H1 (cell line): ENCODE measurements at regions not wholly inside any gene's neighbourhood (a gene's known extent, or its start where the extent isn't known, plus 50 kb on each side); places are given as distances from the start of the nearest gene placed in this dataset.

Experiments used
- CTCF ChIA-PET: fragments of 300-600 bp; sonication (Branson Sonifier 250); formaldehyde crosslinking; loops from one replicate; lab custom pipeline; 2021; ENCODE audit not compliant: partially characterized antibody; lab: Charles Lee
- POLR2A ChIA-PET: fragments of 300-600 bp; sonication (Branson Sonifier 250); formaldehyde crosslinking; loops from one replicate; lab custom pipeline; 2021; ENCODE audit warnings: inconsistent platforms; ENCODE audit not compliant: partially characterized antibody; lab: Charles Lee
- DNase-seq, 2 experiments: peaks; one replicate each; pipeline versions ENCODE4 v3.0.0 to v3.0.0-alpha.2; 2010 to 2022; ENCODE audit warnings: low spot score in 2 of 2, low read depth in 1 of 2, mixed read lengths in 1 of 2
- FAIRE-seq: peaks from 2 replicates; lab custom pipeline; 2011; peaks lifted over from hg19 to GRCh38; lab: Jason Lieb, UNC
- H2AFZ ChIP-seq: 2 replicates; pipeline ENCODE4 v1.8.1; 2012; ENCODE audit warnings: low read length, inconsistent platforms
- H2AK5ac ChIP-seq: 2 replicates; pipeline ENCODE4 v1.6.1; 2013; ENCODE audit warnings: low read depth, low read length
- H2BK120ac ChIP-seq: replicated peaks from 2 replicates; pipeline ENCODE3; 2013; ENCODE audit warnings: low read depth, low read length, inconsistent platforms
- H2BK12ac ChIP-seq: 2 replicates; pipeline ENCODE4 v1.6.1; 2013; ENCODE audit warnings: low read depth, low read length
- H2BK15ac ChIP-seq: 2 replicates; pipeline ENCODE4 v1.6.1; 2013; ENCODE audit warnings: low read length
- H2BK20ac ChIP-seq: 2 replicates; pipeline ENCODE4 v1.6.1; 2013; ENCODE audit warnings: low read length
- H2BK5ac ChIP-seq: 2 replicates; pipeline ENCODE4 v1.6.1; 2013; ENCODE audit warnings: low read depth, low read length
- H3K14ac ChIP-seq: 2 replicates; pipeline ENCODE4 v1.6.1; 2013; ENCODE audit warnings: inconsistent platforms; ENCODE audit not compliant: insufficient read length
- H3K18ac ChIP-seq: 2 replicates; pipeline ENCODE4 v1.6.1; 2013; ENCODE audit warnings: low read length; ENCODE audit errors: extremely low read depth
- H3K23ac ChIP-seq: 2 replicates; pipeline ENCODE4 v1.6.1; 2013; ENCODE audit warnings: inconsistent platforms; ENCODE audit not compliant: insufficient read length
- H3K23me2 ChIP-seq: 2 replicates; pipeline ENCODE4 v1.6.1; 2013; ENCODE audit warnings: low read depth, low read length
- H3K27ac ChIP-seq: 2 replicates; pipeline ENCODE4 v1.6.1; 2011; ENCODE audit warnings: low read depth, low read length, inconsistent platforms
- H3K27me3 ChIP-seq, 4 experiments: replicated peaks in 1 of 4; 1 replicate in 1 of 4; 2 replicates in 3 of 4; pipeline versions ENCODE4 v1.6.1 to v1.8.1; 2011 to 2013; ENCODE audit warnings: low read length in 3 of 4, mild to moderate bottlenecking in 3 of 4, inconsistent platforms in 2 of 4, mixed read lengths in 2 of 4, moderate library complexity in 1 of 4; ENCODE audit not compliant: control insufficient read depth in 3 of 4, insufficient read depth in 3 of 4; ENCODE audit errors: extremely low read depth in 1 of 4
- H3K36me3 ChIP-seq, 4 experiments: 2 replicates each; pipeline versions ENCODE4 v1.6.1 to v1.8.1; 2011 to 2013; ENCODE audit warnings: mild to moderate bottlenecking in 4 of 4, low read length in 3 of 4, moderate library complexity in 2 of 4, control low read depth in 1 of 4, inconsistent platforms in 1 of 4; ENCODE audit not compliant: insufficient read depth in 4 of 4, control insufficient read depth in 2 of 4
- H3K4ac ChIP-seq: replicated peaks from 2 replicates; pipeline ENCODE3; 2013; ENCODE audit warnings: low read length, low read depth, mixed read lengths, inconsistent platforms; ENCODE audit not compliant: insufficient read length
- H3K4me1 ChIP-seq, 4 experiments: replicated peaks in 1 of 4; 1 replicate in 1 of 4; 2 replicates in 3 of 4; pipeline versions ENCODE4 v1.6.1 to v1.8.1; 2011 to 2013; ENCODE audit warnings: low read length in 3 of 4, inconsistent platforms in 2 of 4, mixed read lengths in 1 of 4; ENCODE audit not compliant: insufficient read depth in 4 of 4, control insufficient read depth in 3 of 4
- H3K4me2 ChIP-seq, 2 experiments: 2 replicates each; pipeline versions ENCODE4 v1.6.1 to v1.8.1; 2011 to 2013; ENCODE audit warnings: low read depth in 2 of 2, low read length in 2 of 2, control low read depth in 1 of 2, inconsistent platforms in 1 of 2, mild to moderate bottlenecking in 1 of 2; ENCODE audit not compliant: insufficient read depth in 1 of 2
- H3K4me3 ChIP-seq, 4 experiments: fragments of 200-600, 300-600 bp in 1 of 4; sonication (generic), shearing (Covaris generic), sonication (Bioruptor Twin) in 1 of 4; 2 replicates each; pipeline versions ENCODE4 v1.5.1 to v1.8.1; 2011 to 2016; ENCODE audit warnings: low read length in 4 of 4, low read depth in 3 of 4, control low read depth in 2 of 4, inconsistent platforms in 2 of 4, mild to moderate bottlenecking in 2 of 4, mixed read lengths in 1 of 4, moderate library complexity in 1 of 4; ENCODE audit not compliant: insufficient read depth in 2 of 4; ENCODE audit errors: extremely low read depth in 1 of 4
- H3K56ac ChIP-seq: replicated peaks from 2 replicates; pipeline ENCODE3; 2013; ENCODE audit warnings: low read depth, mild to moderate bottlenecking, mixed read lengths, low read length, inconsistent platforms; ENCODE audit not compliant: insufficient read length
- H3K79me1 ChIP-seq: 2 replicates; pipeline ENCODE4 v1.6.1; 2013; ENCODE audit warnings: low read depth, low read length, control low read depth
- H3K79me2 ChIP-seq, 2 experiments: 2 replicates each; pipeline versions ENCODE4 v1.6.1 to v1.8.1; 2012 to 2013; ENCODE audit warnings: low read length in 2 of 2, mild to moderate bottlenecking in 2 of 2, inconsistent platforms in 1 of 2; ENCODE audit not compliant: insufficient read depth in 2 of 2, control insufficient read depth in 1 of 2
- H3K9ac ChIP-seq, 4 experiments: replicated peaks in 1 of 4; 1 replicate in 1 of 4; 2 replicates in 3 of 4; pipeline versions ENCODE4 v1.6.1 to v1.8.1; 2011 to 2013; ENCODE audit warnings: low read depth in 3 of 4, low read length in 3 of 4, control low read depth in 2 of 4, mild to moderate bottlenecking in 2 of 4, moderate library complexity in 2 of 4, inconsistent platforms in 1 of 4; ENCODE audit errors: extremely low read depth in 1 of 4
- H3K9me3 ChIP-seq, 2 experiments: 2 replicates each; pipeline versions ENCODE4 v1.6.1 to v1.8.1; 2012 to 2013; ENCODE audit warnings: mild to moderate bottlenecking in 2 of 2, moderate library complexity in 2 of 2, control low read depth in 1 of 2, inconsistent platforms in 1 of 2, low read depth in 1 of 2, low read length in 1 of 2, mixed read lengths in 1 of 2; ENCODE audit not compliant: insufficient read depth in 2 of 2
- H4K20me1 ChIP-seq, 2 experiments: replicated peaks in 1 of 2; 2 replicates each; pipeline versions ENCODE3 to v1.8.1; 2011 to 2013; ENCODE audit warnings: inconsistent platforms in 2 of 2, low read length in 2 of 2, mild to moderate bottlenecking in 1 of 2; ENCODE audit not compliant: insufficient read depth in 2 of 2, control insufficient read depth in 1 of 2
- H4K5ac ChIP-seq: 2 replicates; pipeline ENCODE4 v1.6.1; 2013; ENCODE audit warnings: low read length, low read depth, mixed read lengths, inconsistent platforms; ENCODE audit not compliant: insufficient read length
- H4K8ac ChIP-seq: 2 replicates; pipeline ENCODE4 v1.8.0; 2013; ENCODE audit warnings: mild to moderate bottlenecking, moderate library complexity, low read length, inconsistent platforms; ENCODE audit not compliant: insufficient read depth; ENCODE audit errors: extremely low read depth
- H4K91ac ChIP-seq: replicated peaks from 2 replicates; pipeline ENCODE3; 2013; ENCODE audit warnings: low read length, mixed read lengths, inconsistent platforms; ENCODE audit not compliant: insufficient read length
- ATF2 ChIP-seq: IDR thresholded peaks from 2 replicates; pipeline ENCODE4 v1.6.1; 2012; ENCODE audit warnings: low read length, inconsistent platforms
- EP300 ChIP-seq, 2 experiments: IDR thresholded peaks; 1 replicate in 1 of 2; 2 replicates in 1 of 2; pipeline ENCODE4 v1.6.1; 2011 to 2012; ENCODE audit warnings: low read depth in 2 of 2, low read length in 2 of 2, mild to moderate bottlenecking in 2 of 2, borderline replicate concordance in 1 of 2, inconsistent platforms in 1 of 2, moderate library complexity in 1 of 2
- GABPA ChIP-seq: IDR thresholded peaks from 2 replicates; pipeline ENCODE4 v1.6.1; 2011; ENCODE audit warnings: mild to moderate bottlenecking, low read length, moderate library complexity, borderline replicate concordance; ENCODE audit not compliant: insufficient read depth
- JUN ChIP-seq: IDR thresholded peaks from 2 replicates; pipeline ENCODE4 v1.6.1; 2011; ENCODE audit warnings: low read depth, mild to moderate bottlenecking, improper control_type of control experiment, low read length
- KDM5A ChIP-seq: fragments of 200-600 bp; IDR thresholded peaks from 2 replicates; pipeline ENCODE4 v1.7.1; 2012; ENCODE audit warnings: mild to moderate bottlenecking, low read length, inconsistent platforms, mixed read lengths
- MAX ChIP-seq: IDR thresholded peaks from 2 replicates; pipeline ENCODE4 v1.6.1; 2012; ENCODE audit warnings: inconsistent platforms
- POU5F1 ChIP-seq: IDR thresholded peaks from 2 replicates; pipeline ENCODE4 v1.6.1; 2011; ENCODE audit warnings: low read depth, mild to moderate bottlenecking, low read length, moderate library complexity
- SIN3A ChIP-seq, 2 experiments: IDR thresholded peaks in 1 of 2; conservative IDR thresholded peaks in 1 of 2; 2 replicates each; pipeline ENCODE4 v1.6.1; 2011 to 2012; ENCODE audit warnings: low read length in 2 of 2, improper control_type of control experiment in 1 of 2, low read depth in 1 of 2, mild to moderate bottlenecking in 1 of 2
- SIX5 ChIP-seq: IDR thresholded peaks from 2 replicates; pipeline ENCODE4 v1.6.1; 2011; ENCODE audit warnings: mild to moderate bottlenecking, low read depth, low read length
- SP1 ChIP-seq: IDR thresholded peaks from 2 replicates; pipeline ENCODE4 v1.6.1; 2011; ENCODE audit warnings: low read depth, low read length
- SUZ12 ChIP-seq: fragments of 200-600 bp; sonication (generic); IDR thresholded peaks from 2 replicates; pipeline ENCODE4 v1.6.1; 2012; ENCODE audit warnings: mild to moderate bottlenecking, inconsistent platforms, low read length, moderate library complexity, mixed read lengths
- TAF7 ChIP-seq: optimal IDR thresholded peaks from 2 replicates; pipeline ENCODE3; 2011; ENCODE audit warnings: low read depth, mild to moderate bottlenecking, inconsistent platforms, low read length, moderate library complexity, borderline replicate concordance
- WGBS, 2 experiments: shearing (Covaris generic) in 1 of 2; methylation state at CpG; one replicate each; pipeline versions ENCODE4 v1.1.6 to v1.1.7; 2013 to 2015; ENCODE audit warnings: low lambda C conversion rate in 2 of 2, mixed read lengths in 2 of 2, inconsistent platforms in 1 of 2, low coverage in 1 of 2, missing lambda C conversion rate in 1 of 2; ENCODE audit not compliant: insufficient replicate concordance in 2 of 2, insufficient coverage in 1 of 2, insufficient read length in 1 of 2; ENCODE audit errors: extremely low coverage in 1 of 2, missing lambda C conversion rate in 1 of 2; 5-methylcytosine and 5-hydroxymethylcytosine counted together

GRCh38 chr2:121102941-121103340, 182.1 kb downstream of the TFCP2L1 start:
- no peak overlapping the region for H3K4ac ChIP-seq
- peaks cover 0 to 4% (median 2%) of the 10 kb centered on the region in 4 experiments; a peak in 4 of 7 replicates for H3K4me1 ChIP-seq
- no peaks in the 10 kb centered on the region for H3K79me1 ChIP-seq
- no peaks in the 10 kb centered on the region for H3K23me2 ChIP-seq
- no peak overlapping the region for H4K91ac ChIP-seq
- no peak overlapping the region for H3K9ac ChIP-seq
- POLR2A ChIA-PET: interaction anchor here (1.8 kb wide), 1 partner anchor 28 kb away, joined by 7 read pairs; no protein-coding TSS in a partner anchor
- H3K27me3 ChIP-seq: peaks cover 0 to 2% (median 0%) of the 10 kb centered on the region in 4 experiments; a peak in 2 of 7 replicates
- H3K56ac ChIP-seq: no peak overlapping the region
- peaks cover 0 to 2% of the 10 kb centered on the region in 2 experiments for H4K20me1 ChIP-seq
- no peak overlapping the region for H2BK12ac ChIP-seq
- H3K4me2 ChIP-seq: no peak overlapping the region
- no peaks in the 10 kb centered on the region for H3K36me3 ChIP-seq
- no peaks in the 10 kb centered on the region for H3K79me2 ChIP-seq
- CTCF ChIA-PET: interaction anchor here (1.3 to 23.2 kb wide), 4 partner anchors 18 to 252 kb away, joined by 3 to 434 read pairs (median 124); no protein-coding TSS in a partner anchor
- no peak overlapping the region for H2BK15ac ChIP-seq
- DNase-seq (no peak), FAIRE-seq (no peak)
- no peak overlapping the region for H3K14ac ChIP-seq
- H3K4me3 ChIP-seq: no peak overlapping the region
- no peak overlapping the region for H2BK120ac ChIP-seq
- no peak overlapping the region for H3K18ac ChIP-seq
- WGBS, 2 experiments: 90% methylated on average over 2 of the region's 2 CpGs; no CpG with 5 or more reads in 1 of the 2 experiments
- no peak overlapping the region for H4K8ac ChIP-seq
- no peak overlapping the region for H2BK5ac ChIP-seq
- no peak overlapping the region for H4K5ac ChIP-seq
- no peak overlapping the region for H2AK5ac ChIP-seq
- H3K9me3 ChIP-seq: no peaks in the 10 kb centered on the region
- H2AFZ ChIP-seq: no peak overlapping the region
- no peak overlapping the region for H2BK20ac ChIP-seq
- no peak overlapping the region for H3K27ac ChIP-seq
- no peak overlapping the region for H3K23ac ChIP-seq
- TF ChIP-seq GABPA (no peak), JUN (no peak), SP1 (no peak), SUZ12 (no peak), ATF2 (no peak), TAF7 (no peak), MAX (no peak), KDM5A (no peak), POU5F1 (no peak), SIN3A (conservative IDR thresholded peaks at IDR 0.05 in 1 of 2, IDR thresholded peaks at IDR 0.05 in 1 of 2; ENCODE audit: low read depth in 1 of 2, low read length in 2 of 2) (no peak), EP300 (IDR thresholded peaks at IDR 0.05; ENCODE audit: borderline replicate concordance in 1 of 2, low read depth in 2 of 2, low read length in 2 of 2) (no peak), SIX5 (no peak)
